Epithelial cell of proximal tubule (primary cell): ENCODE measurements at regions not wholly inside any gene's neighbourhood (a gene's known extent, or its start where the extent isn't known, plus 50 kb on each side); places are given as distances from the start of the nearest gene placed in this dataset.

Experiments
- DNase-seq: peaks from one replicate; pipeline ENCODE4 v3.0.0-alpha.2; 2011; ENCODE audit warnings: low read depth
- H3K4me3 ChIP-seq: 2 replicates; pipeline ENCODE4 v1.5.1; 2011; ENCODE audit warnings: low read depth, mild to moderate bottlenecking, low read length
- TF ChIP-seq, protein P1 (sequence below): conservative IDR thresholded peaks from 2 replicates; pipeline ENCODE4 v1.5.1; 2012; ENCODE audit warnings: low read depth, mild to moderate bottlenecking, low read length

GRCh38 chr13:80658705-80659104 lies 317.8 kb upstream of the SPRY2 start:
- no peak for DNase-seq
- TF ChIP-seq, protein P1, sequence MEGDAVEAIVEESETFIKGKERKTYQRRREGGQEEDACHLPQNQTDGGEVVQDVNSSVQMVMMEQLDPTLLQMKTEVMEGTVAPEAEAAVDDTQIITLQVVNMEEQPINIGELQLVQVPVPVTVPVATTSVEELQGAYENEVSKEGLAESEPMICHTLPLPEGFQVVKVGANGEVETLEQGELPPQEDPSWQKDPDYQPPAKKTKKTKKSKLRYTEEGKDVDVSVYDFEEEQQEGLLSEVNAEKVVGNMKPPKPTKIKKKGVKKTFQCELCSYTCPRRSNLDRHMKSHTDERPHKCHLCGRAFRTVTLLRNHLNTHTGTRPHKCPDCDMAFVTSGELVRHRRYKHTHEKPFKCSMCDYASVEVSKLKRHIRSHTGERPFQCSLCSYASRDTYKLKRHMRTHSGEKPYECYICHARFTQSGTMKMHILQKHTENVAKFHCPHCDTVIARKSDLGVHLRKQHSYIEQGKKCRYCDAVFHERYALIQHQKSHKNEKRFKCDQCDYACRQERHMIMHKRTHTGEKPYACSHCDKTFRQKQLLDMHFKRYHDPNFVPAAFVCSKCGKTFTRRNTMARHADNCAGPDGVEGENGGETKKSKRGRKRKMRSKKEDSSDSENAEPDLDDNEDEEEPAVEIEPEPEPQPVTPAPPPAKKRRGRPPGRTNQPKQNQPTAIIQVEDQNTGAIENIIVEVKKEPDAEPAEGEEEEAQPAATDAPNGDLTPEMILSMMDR: no peak

GRCh38 chr13:80656512-80656904 lies 315.6 kb upstream of the SPRY2 start:
- H3K4me3 ChIP-seq: no peak overlapping the region
- TF ChIP-seq, protein P1: no peak
- DNase-seq: no peak

More at GRCh38 chr13:80658705-80659104, 317.8 kb upstream of the SPRY2 start:
- no peak overlapping the region for H3K4me3 ChIP-seq

- H3K4me3 ChIP-seq: no peak overlapping the region
- no peak for DNase-seq
- TF ChIP-seq, protein P1: peak; percentile 13
Measured at GRCh38 chr13:80655778-80656511, 315.0 kb upstream of the SPRY2 start.

DNA sequence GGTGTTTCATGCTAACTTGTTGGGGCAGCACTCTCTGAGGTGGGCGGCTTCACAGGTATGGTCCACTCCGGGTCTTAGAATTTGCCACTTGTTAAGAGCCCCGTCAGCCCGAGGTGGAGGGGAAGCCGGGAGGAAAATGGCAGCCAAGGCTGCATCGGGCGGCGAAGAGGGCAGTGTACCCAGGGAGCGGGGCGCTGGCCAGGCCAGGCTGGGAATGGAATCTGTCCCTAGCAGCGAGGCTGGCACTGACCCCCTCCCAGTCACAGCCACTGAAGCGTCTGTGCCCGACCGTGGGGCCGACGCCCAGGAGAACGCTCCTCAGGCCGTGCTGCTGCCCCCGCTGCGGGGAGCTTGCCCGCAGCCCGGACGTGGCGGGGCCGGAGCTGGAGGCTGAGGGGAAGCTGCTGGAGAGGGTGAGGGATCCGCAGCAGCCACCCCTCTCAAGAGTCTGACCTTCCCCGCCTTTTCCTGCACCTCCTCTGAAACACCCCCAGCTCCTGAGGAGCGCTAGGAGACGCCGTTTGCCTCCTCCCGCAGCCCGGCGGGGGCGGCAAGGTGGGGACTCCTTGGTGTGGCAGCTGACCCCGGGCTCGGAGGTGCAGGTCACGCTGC lies 313.8 kb upstream of the SPRY2 start:
- DNase-seq: no peak
- peak overlapping the region; percentile 54 for H3K4me3 ChIP-seq
- TF ChIP-seq, protein P1: no peak

- TF ChIP-seq, protein P1: no peak
- no peak overlapping the region for H3K4me3 ChIP-seq
- no peak for DNase-seq
Measured at GRCh38 chr13:80649274-80649673, 308.3 kb upstream of the SPRY2 start.

GRCh38 chr13:80642641-80643040 lies 301.7 kb upstream of the SPRY2 start:
- no peak for DNase-seq
- TF ChIP-seq, protein P1: no peak
- no peak overlapping the region for H3K4me3 ChIP-seq

- TF ChIP-seq, protein P1: no peak
- DNase-seq: no peak
Measured at GRCh38 chr13:80633251-80633650, 292.3 kb upstream of the SPRY2 start.

More at GRCh38 chr13:80633251-80633650, 292.3 kb upstream of the SPRY2 start:
- H3K4me3 ChIP-seq: no peak overlapping the region
